ENCODE measurements at regions not wholly inside any gene's neighbourhood (a gene's known extent, or its start where the extent isn't known, plus 50 kb on each side); places are given as distances from the start of the nearest gene placed in this dataset.

- Histone ChIP-seq H3K9me3 (no peaks in the 10 kb centered on the region), H3K4me3 (no peak overlapping the region), H3K36me3 (no peaks in the 10 kb centered on the region), H3K27ac (no peak overlapping the region), H3K4me1 (no peaks in the 10 kb centered on the region), H3K27me3 (no peaks in the 10 kb centered on the region)
- no peak for ATAC-seq (ENCODE audit: low FRiP score in 2 of 2)
- no peak for DNase-seq
- WGBS, 2 donors, result 78 to 84% methylated on average over 2 of the region's 2 CpGs
- TF ChIP-seq POLR2AphosphoS5 (IDR thresholded peaks at IDR 0.05), result no peak
- no peak for TF ChIP-seq POLR2A (IDR thresholded peaks at IDR 0.05)
- TF ChIP-seq CTCF (IDR thresholded peaks at IDR 0.05), result no peak
- TF ChIP-seq EP300 (IDR thresholded peaks at IDR 0.05), result no peak
Measured at GRCh38 chr2:207362716-207363115, 167.0 kb upstream of the CREB1 start.

GRCh38 chr2:207363761-207364290, 165.9 kb upstream of the CREB1 start:
- H3K36me3 ChIP-seq, result no peaks in the 10 kb centered on the region
- no peak overlapping the region for H3K4me3 ChIP-seq
- H3K9me3 ChIP-seq, result no peaks in the 10 kb centered on the region
- no peak for TF ChIP-seq CTCF (IDR thresholded peaks at IDR 0.05)
- TF ChIP-seq POLR2A (IDR thresholded peaks at IDR 0.05), result no peak
- no peak for TF ChIP-seq EP300 (IDR thresholded peaks at IDR 0.05)
- no peak for TF ChIP-seq POLR2AphosphoS5 (IDR thresholded peaks at IDR 0.05)
- H3K27me3 ChIP-seq, result no peaks in the 10 kb centered on the region
- ATAC-seq (ENCODE audit: low FRiP score in 2 of 2), result no peak
- DNase-seq, result no peak
- no peak overlapping the region for H3K27ac ChIP-seq
- WGBS, 2 donors, result 88 to 100% methylated on average over 1 of the region's 1 CpG
- H3K4me1 ChIP-seq, result no peaks in the 10 kb centered on the region

- ATAC-seq (ENCODE audit: low FRiP score in 2 of 2) (no peak), DNase-seq (no peak)
- no peaks in the 10 kb centered on the region for H3K27me3 ChIP-seq
- no peaks in the 10 kb centered on the region for H3K36me3 ChIP-seq
- no peak overlapping the region for H3K4me3 ChIP-seq
- no peak overlapping the region for H3K27ac ChIP-seq
- 71 to 75% methylated on average over 1 of the region's 1 CpG for WGBS, 2 donors
- H3K4me1 ChIP-seq, result no peaks in the 10 kb centered on the region
- no peaks in the 10 kb centered on the region for H3K9me3 ChIP-seq
- no peak for TF ChIP-seq POLR2A (IDR thresholded peaks at IDR 0.05)
- TF ChIP-seq EP300 (IDR thresholded peaks at IDR 0.05), result no peak
- TF ChIP-seq CTCF (IDR thresholded peaks at IDR 0.05), result no peak
- no peak for TF ChIP-seq POLR2AphosphoS5 (IDR thresholded peaks at IDR 0.05)
Measured at GRCh38 chr2:207370646-207371045, 159.1 kb upstream of the CREB1 start.

- ATAC-seq (ENCODE audit: low FRiP score in 2 of 2) (no peak), DNase-seq (no peak)
- TF ChIP-seq CTCF (IDR thresholded peaks at IDR 0.05), result no peak
- Histone ChIP-seq H3K4me3 (no peak overlapping the region), H3K36me3 (no peaks in the 10 kb centered on the region), H3K4me1 (no peaks in the 10 kb centered on the region), H3K9me3 (peaks cover 0 to 6% (median 0%) of the 10 kb centered on the region in 4 donors), H3K27ac (no peak overlapping the region), H3K27me3 (no peaks in the 10 kb centered on the region)
Measured at GRCh38 chr2:207371877-207372276, 157.9 kb upstream of the CREB1 start.

- 93 to 100% methylated on average over 1 of the region's 1 CpG for WGBS, 2 donors
- Histone ChIP-seq H3K4me1 (no peaks in the 10 kb centered on the region), H3K27ac (no peak overlapping the region), H3K4me3 (no peak overlapping the region), H3K36me3 (no peaks in the 10 kb centered on the region), H3K27me3 (no peaks in the 10 kb centered on the region), H3K9me3 (peaks cover 0 to 7% (median 0%) of the 10 kb centered on the region in 4 donors)
- ATAC-seq (ENCODE audit: low FRiP score in 2 of 2) (no peak), DNase-seq (no peak)
- TF ChIP-seq EP300 (IDR thresholded peaks at IDR 0.05) (no peak), CTCF (IDR thresholded peaks at IDR 0.05) (no peak), POLR2A (IDR thresholded peaks at IDR 0.05) (no peak), POLR2AphosphoS5 (IDR thresholded peaks at IDR 0.05) (no peak)
Measured at GRCh38 chr2:207372483-207372882, 157.3 kb upstream of the CREB1 start.

Data from upper lobe of left lung (tissue), 6 donors.